ENCODE measurements at regions not wholly inside any gene's neighbourhood (a gene's known extent, or its start where the extent isn't known, plus 50 kb on each side); places are given as distances from the start of the nearest gene placed in this dataset.

DNA sequence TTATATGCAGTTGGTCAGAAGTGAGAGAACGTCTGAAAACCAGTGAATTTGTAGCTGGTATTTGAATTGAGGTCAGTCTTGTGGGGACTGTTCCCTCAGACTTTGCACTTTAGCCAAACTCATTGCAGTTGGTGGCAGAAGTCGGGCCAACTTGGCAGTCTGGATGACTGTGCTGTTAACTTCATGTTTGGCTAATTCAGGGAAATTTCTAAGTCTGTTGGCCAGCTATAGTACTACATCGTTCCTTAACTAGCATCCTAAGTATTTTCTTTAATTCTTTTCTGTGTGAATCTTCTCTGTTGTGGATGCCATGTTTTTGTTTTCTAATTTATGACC, 806.8 kb upstream of the GCFC2 start:
- no peak for TF ChIP-seq POLR2A (IDR thresholded peaks at IDR 0.05)
- TF ChIP-seq, protein P1, sequence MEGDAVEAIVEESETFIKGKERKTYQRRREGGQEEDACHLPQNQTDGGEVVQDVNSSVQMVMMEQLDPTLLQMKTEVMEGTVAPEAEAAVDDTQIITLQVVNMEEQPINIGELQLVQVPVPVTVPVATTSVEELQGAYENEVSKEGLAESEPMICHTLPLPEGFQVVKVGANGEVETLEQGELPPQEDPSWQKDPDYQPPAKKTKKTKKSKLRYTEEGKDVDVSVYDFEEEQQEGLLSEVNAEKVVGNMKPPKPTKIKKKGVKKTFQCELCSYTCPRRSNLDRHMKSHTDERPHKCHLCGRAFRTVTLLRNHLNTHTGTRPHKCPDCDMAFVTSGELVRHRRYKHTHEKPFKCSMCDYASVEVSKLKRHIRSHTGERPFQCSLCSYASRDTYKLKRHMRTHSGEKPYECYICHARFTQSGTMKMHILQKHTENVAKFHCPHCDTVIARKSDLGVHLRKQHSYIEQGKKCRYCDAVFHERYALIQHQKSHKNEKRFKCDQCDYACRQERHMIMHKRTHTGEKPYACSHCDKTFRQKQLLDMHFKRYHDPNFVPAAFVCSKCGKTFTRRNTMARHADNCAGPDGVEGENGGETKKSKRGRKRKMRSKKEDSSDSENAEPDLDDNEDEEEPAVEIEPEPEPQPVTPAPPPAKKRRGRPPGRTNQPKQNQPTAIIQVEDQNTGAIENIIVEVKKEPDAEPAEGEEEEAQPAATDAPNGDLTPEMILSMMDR (IDR thresholded peaks at IDR 0.05 in 4 of 5, conservative IDR thresholded peaks at IDR 0.05 in 1 of 5) = no peak
